Stimulated activated CD4-positive, alpha-beta T cell treated with anti-CD3 and anti-CD28 coated beads, Interleukin-1b, Interleukin-23, amount 100 ng/mL, for 1 hour (primary cell): ENCODE measurements at regions not wholly inside any gene's neighbourhood (a gene's known extent, or its start where the extent isn't known, plus 50 kb on each side); places are given as distances from the start of the nearest gene placed in this dataset.

Source experiments
- DNase-seq, 2 donors: peaks; one replicate each; pipeline ENCODE4 v3.0.0-alpha.2; 2020; ENCODE audit warnings: low read depth in 2 of 2

DNA sequence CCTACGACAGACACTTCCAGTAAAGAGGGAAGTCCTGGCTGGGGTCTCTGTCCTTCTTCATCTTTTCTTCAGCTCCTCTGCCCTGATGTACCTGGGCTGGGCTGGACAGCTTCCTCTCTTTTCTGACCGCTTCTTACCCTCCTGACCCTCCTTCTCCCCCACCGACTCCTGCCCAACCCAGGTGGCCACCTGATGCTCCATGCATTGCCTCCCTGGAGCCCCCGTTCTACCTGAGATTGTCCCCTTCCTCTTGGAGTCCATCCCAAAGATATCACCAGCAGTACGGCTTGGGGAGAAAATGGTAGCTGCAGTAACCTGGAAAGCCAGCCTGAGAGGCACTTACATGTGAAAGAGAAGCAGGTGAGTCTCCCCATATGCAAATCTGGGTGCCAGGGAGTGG, 566.3 kb downstream of the TCERG1L start:
- DNase-seq = no peak

DNA sequence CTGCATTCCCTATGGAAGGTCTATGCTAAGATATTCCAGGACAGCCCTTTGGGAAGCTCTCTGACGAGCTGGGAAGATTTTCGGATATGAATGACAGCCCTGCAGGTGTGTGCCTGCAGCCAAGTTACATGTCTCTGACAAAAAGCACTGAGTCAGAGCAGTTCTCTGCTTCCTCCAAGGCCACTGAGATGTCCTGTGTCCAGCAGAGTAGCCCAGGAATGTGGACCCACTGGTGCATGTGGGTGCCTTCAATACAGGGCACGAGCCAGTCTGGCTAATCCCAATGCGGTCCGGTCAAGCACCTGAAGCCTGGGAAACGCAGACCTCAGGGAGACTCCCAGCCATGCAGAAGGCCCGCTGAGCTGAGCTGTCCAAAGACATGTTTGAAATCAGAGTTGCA, 565.7 kb downstream of the TCERG1L start:
- DNase-seq = no peak

DNA sequence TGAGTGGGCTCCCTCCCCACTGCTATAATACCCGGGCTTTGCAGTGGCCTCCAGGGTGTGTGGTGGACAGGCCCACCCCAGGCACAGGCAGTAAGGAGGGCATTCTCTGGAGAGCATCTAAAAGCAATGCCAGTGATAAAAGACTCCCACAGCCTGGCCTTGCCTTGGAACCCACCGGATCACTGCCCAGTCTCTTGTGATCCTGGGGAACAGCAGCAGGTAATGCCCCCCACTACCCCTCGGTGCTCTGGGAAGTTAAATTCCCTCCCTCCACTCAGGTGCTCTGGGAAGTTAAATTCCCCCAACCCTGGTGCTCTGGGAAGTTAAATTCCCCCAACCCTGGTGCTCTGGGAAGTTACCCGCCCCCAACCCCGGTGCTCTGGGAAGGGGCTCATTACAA, 565.2 kb downstream of the TCERG1L start:
- DNase-seq = no peak

DNA sequence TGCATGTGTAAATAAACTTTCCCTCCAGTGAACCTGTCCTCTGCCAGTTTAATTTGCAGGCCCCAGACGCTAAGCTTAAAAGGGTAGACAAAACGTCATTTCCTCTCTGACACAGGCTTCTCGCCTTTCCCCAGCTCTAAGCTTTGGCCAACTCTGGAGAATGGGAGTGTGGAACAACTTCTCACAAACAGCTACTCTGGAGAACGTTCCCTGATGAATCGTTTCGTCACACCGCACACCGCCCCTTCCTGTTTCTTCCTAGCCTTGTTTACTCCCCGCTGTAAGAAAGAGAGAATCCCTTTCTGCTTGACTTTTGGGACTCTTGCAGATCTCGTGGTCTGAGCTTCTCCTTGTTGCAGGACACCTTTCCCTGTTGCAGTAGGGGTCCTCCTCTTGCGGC, 564.2 kb downstream of the TCERG1L start:
- DNase-seq = no peak

DNA sequence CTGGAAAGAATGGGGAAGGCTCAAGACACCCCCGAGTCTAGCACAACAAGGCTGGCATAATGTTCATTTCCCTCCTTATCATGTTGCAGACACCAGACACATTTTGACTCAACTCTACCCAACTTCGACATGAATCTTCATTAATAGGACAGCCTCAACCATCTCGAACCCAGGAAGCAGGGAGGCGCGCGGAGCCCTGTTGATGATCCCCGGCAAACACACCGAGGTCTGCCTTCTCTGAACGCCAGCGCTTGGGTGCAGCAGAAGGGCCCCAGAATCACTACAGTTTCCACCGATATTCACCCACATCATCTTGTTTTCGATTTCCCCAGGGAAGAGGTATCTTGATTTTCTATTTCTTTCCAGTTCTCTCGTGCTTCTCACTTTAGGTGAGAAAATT, 563.6 kb downstream of the TCERG1L start:
- no peak for DNase-seq

DNA sequence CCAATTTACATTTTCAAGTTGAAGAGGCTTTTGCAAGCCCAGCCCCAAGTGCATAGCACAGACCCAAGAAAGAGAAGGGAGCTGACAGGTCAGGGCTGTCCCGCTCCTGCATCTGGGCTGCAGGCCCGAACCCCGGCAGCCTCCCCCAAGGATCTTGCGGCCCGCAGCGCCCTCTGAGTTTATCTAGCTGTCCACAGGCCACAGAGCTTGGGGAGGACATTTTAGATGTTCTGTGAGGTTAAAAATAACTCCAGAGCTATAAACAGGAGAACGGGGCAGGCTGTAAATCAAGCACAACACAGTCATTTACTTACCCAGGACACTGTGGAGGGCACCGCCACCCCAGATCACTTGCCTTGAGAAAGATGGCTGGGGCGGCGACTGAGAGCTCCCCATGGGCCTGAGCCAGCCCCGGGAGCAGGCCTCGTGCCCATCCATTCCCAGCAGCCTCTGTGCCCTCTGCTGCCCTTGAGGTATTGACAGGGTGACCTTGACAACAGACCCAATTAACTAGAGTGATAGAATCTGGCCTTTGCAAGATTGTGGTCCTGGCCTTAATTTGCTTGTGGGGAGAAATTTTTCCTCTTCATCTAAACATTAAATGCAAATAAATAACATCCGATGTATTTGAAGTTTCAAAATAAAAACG, 563.0 kb downstream of the TCERG1L start:
- no peak for DNase-seq

DNA sequence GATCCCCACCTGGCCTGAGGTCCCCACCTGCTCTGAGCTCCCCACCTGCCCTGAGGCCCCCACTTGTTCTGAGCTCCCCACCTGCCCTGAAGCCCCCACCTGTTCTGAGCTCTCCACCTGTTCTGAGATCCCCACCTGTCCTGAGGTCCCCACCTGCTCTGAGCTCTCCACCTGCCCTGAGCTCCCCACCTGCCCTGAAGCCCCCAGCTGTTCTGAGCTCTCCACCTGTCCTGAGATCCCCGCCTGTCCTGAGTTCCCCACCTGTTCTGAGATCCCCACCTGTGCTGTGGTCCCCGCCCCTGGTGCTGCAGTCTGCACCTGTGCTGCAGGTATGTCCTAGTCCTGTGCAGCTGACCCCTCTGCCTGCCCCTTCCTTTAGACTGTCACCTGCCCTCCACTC, 561.6 kb downstream of the TCERG1L start:
- no peak for DNase-seq

DNA sequence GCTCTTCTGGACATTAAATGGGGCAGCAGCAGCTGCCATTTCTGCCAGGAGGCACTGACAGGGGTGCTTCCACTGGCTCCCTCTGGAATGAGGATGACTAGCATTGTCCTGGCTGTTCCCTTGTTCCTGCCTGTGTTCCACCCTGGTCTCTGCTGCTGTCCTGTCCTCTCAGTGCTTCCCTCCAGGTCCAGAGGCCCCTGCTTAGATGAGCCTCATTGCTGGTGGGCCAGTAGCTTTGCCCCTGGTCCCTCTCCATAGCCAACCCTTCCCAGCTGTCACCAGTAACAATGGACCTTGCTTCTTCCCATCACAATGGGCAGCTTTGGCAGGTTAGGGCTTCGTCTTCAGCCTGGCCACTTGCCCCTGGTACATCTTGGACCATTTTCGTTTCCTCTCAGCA, 561.1 kb downstream of the TCERG1L start:
- no peak for DNase-seq

DNA sequence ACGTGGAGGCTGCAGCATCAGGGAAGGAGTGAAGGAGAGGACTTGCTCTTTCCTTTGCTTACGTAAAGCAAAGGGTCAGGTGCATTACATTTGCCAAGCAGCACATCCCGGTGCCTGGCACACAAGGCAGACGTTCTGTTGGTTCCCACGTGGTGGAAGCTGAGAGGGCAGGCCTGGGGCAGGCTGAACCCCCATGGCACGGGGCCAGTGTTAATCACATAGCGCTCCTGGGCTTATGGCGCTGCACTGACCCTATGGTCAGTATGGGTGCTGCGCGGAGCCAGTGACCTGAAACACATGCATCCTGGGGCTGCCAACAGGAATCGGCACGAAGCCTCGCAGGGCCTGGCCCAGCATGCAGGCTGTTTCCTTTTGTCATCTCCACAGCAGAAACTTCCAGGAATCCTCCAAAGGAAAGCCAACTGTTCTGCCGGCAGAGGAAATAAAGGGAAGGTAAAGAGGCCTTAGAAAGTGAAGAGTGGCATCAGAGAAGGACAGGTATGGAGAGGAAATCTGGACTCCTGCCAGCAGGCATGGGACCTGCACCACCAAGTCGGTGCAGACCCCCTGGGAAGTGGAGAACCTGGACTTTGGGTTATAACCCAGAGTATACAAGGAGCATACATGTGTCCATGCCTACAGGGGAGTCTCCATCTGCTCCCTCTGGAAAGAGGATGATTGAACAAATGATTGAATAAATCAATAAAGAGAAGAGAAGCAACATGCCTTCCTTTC, 560.2 kb downstream of the TCERG1L start:
- DNase-seq = no peak

DNA sequence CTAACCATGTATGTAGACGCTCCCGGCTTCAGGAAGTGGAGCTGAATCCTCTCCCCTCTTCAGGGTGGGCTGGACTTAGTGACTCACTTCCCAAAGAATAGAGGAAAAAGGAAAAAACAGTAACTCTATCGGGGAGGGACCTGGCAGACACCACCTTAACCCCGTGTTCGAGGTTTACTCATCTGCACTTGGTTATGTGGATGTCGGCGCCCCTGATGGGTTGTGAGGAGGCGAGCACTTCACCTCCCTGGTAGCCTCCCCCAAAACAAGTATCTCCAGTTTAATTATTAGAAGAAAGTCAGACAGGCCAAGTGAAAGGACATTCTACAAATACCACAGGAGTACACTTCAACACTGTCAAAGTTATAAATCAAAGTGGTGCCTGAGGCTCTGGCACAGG, 559.7 kb downstream of the TCERG1L start:
- no peak for DNase-seq

DNA sequence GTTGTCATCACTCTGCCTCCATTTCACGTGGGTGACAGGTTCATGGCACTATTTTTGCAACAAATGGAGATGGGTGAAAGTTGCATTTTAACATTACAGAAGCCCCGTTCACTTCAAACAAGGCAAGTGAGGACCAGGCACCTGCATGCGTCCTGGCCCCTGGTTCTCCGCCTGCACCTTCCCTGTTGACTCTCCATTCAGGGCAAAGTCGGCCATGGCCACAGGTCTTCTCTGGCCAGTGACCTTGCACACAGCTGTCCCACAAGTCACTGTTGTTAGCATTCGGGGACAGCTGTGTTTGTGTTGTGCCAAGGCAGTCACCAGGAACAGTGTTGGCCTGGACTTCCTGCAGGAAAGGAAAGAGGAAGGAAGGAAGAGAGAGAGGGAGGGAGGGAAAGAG, 554.9 kb downstream of the TCERG1L start:
- DNase-seq = no peak

DNA sequence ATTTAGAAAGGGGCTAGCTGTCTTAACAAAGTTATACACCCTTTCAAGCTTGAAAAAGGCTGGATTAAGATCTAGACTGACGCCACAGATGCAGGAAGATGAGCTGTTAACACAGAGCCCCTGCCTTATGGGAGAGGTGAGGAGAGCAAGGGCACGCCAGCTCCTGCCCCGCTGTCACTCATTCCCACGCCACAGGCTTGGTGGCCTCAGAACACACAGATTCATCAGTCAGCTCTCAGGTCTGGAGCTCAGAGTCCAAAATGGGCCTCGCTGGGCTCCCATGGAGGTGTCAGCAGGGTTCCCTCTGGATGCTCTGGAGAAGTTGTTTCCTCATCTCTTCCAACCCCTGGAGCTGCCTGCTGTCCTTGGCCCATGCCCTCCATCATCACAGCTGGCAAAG, 554.2 kb downstream of the TCERG1L start:
- no peak for DNase-seq

DNA sequence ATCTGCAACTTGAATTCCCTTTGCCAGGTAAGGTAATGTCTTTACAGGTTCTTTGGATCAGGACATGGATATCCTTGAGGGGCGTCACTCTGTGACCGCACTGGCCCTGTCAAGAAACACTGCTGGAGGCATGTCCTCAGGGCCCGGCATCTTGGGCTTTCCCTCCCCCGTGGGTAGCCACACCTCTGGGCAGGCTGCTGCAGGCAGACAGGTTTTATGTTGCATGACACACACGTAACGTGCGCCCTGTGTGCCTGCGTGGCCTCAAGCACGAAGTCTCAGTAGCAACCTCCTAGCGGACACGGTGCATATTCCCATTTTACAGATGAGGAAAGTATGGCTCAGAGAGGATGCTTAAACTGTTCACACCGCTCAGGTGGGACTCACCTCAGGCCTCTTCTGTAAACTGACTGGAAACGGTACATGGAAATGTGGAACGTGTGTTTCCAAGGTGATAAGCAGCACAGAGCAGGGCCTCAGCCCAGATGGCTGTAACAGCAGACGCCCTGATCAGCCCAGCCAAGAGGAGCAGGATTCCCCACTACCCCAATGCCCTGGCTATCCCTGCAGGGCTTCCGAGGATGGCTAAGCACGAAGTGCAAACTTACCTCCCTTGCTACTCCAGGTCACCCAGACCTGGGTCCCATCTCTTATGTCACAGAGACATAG, 553.6 kb downstream of the TCERG1L start:
- no peak for DNase-seq

DNA sequence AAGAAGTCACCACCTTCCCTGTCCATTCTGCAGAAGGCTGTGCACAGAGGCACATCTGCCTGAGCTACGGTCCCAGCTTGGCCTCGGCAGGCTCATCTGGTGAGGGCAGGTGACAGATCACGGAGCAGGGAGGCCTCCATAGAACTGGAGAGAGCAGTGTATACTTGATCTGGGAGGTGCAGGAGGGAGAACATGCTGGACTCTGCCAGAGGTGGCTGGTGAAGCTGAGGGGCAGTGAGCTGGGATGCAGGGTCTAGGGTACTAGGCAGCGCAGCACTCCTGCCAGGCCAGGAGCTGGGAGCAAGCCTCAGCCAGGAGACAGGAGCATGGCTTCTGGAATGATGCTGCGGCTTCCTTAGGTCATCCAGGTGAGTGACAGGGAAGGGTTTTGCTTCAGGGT, 553.0 kb downstream of the TCERG1L start:
- DNase-seq = no peak

DNA sequence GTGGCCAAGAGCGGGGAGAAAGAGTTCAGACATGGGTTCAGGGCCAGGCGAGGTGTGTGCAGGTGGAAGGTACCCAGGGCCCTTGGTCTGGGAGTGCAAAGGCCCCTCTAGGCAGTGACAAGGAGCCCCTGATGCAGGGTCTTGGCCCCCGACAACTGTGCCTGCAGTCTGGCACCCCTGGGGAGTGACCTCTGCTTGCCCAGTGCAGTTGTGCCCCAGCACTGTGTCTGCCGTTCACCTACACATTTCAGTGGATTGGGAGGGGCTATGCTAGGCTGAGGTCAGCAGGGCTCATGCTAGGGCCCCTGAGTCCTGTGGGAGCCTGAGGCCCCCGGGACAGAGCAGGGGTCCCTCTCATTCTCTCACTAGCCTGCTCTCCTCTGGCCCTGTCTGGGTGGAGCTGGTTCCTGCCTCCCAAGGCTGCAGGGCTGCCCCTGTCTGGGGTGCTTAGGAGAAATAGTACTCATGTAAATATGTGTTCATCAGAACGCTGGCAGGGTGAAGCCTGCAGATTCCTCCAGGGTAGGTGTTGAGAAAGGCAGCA, 550.4 kb downstream of the TCERG1L start:
- DNase-seq = no peak

DNA sequence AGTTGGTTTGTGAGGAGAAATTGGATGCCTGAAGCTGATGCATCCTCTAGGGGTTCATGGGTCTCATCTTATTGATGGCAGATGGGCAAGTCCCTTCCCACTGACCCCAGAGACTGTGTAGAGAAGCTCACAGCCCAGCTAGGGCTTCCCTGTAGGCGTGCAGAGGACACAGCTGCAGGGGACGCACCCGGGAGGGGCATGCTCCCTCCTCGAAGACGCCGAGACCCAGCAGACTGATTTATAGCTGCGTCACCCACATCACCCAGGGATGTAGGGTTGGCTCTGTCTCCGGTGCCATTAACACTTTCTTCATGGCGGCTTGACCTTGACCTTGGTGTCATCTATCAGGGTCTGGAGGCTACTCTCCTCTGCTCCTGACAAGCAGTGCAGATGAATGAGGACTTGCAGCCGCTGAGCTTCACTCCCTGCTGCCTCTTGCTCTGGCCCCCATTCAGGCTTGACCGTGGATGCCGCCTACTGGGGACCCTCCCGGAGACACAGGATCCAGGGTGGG, 549.7 kb downstream of the TCERG1L start:
- DNase-seq = no peak

DNA sequence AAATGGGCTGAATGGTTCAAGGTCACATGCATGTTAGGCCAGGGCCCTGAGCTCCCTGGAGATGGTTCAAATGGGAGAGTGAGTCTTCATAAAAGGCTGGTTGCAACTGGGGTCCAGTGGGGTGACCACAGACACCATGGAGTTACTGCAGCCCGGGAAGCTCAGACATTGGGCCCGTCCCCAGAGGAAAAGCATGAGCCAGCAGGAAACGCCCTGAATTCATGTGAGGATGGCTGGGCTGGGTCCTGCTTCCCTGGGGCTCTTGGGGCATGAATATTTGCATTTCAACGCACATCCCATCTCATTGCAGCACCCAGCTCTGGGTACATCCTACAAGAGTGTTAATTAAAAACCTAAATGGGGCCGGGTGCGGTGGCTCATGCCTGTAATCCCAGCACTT, 549.0 kb downstream of the TCERG1L start:
- DNase-seq = no peak

DNA sequence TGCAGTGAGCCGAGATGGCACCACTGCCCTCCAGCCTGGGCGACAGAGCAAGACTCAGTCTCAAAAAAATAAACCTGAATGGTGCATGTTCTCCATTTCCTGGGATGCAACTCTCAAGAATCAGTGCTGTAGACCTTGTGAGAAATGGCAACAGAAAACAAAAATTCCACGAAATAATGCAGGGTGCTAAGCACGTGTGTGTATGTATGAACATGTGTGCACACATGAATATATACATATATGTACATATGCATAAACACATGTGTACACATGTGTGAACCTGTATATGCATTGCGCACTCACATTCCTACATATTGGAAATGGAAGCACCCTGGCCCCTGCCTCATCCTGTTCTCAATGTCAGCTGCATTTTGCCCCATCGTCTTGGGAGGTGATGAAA, 548.5 kb downstream of the TCERG1L start:
- no peak for DNase-seq

DNA sequence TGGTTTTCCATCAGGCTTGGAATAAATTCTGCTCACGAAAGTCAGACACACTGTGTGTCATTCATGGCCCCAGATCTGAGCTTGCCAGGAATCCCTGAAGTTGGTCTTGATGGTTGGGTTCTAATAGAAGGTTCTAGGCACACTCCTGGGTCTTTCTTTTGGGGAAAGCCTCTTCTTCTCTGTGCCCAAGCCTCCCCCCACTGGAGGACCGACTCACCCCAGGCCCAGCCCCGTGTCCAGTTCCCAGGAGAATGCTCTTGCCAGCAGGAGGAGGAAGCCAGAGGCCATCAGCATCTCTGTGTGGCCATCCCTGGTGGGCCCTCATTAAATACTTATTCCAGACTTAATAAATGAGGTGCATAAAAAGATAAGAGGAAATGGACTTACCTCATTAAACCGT, 548.0 kb downstream of the TCERG1L start:
- DNase-seq = no peak

DNA sequence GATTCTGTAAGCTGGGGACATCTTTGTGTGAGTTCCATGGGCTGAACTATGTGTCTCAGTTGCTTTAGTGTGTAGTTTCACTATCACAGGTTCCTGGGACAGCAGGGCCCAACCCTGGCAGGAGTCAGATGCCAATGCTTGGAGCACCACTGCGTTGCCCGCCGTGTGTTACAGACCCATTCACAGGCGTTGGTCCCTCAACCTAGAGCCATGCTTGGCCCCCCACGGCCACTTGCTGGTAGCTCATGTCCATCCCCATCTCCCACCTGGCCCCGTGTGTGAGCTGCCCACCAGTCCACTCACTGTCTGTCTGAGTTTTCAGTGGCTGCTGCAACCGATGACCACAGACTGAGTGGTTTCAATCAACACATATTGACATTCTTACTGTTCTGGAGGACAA, 546.9 kb downstream of the TCERG1L start:
- DNase-seq = no peak

DNA sequence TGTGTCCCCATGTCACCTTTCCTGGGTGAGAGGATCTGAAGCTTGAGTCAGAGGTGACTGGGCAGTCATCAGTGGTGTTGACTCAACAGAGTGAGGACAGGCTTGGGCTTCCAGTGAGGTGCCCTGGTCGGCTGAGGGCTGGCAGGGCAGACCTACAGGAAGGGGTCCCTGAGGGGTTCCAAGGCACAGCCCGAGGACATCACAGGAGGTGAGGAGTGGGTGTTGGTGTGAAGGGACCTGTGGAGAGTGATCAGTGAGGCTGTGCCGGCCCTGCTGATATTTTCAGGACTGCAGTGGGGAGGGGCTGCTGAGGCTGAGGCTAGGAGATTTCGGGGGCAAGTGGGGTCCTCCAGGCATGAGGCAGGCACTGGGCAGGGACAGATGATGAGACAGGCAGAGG, 545.5 kb downstream of the TCERG1L start:
- DNase-seq = no peak

DNA sequence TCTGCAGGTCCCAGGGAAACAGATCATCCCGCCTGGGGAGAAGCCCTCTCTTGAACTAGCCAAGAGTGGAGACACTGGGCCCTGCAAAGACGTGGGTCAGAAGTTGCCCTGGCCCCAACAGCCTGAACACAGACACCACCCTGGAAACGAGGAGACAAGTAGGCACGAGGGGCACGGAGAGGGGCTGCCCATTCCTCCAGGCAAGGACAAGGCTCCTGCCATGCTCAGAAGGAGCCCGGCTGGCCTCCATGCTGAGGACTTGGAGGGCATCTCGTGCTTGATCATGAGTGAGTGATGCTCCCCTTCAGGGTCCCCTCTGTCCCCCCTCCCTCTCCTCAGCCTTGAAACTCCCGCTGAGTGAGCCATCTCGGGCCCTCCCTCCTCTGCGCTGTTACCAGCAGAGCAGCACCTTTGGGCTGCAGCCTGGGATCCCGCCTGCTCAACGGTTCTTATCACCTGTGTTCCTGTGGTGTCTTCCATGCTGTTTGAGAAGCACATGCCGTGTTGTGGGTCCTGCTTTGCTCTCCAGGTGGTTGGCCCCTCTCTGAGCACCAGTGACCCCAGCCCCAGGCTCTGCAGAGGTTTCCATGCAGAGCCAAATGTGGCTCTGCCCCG, 544.3 kb downstream of the TCERG1L start:
- DNase-seq = no peak
